Lower leg skin (tissue), 3 donors: ENCODE measurements at regions not wholly inside any gene's neighbourhood (a gene's known extent, or its start where the extent isn't known, plus 50 kb on each side); places are given as distances from the start of the nearest gene placed in this dataset.

Source experiments
- CTCF ChIP-seq, 3 donors: fragments of 450-650 bp; IDR thresholded peaks; one replicate each; pipeline ENCODE4 v1.5.1; 2016; ENCODE audit warnings: antibody characterized with exemption in 3 of 3, mild to moderate bottlenecking in 3 of 3, moderate library complexity in 2 of 3
- POLR2A ChIP-seq, 2 donors: fragments of 450-650 bp; IDR thresholded peaks; one replicate each; pipeline ENCODE4 v1.6.1; 2016 to 2017; ENCODE audit warnings: antibody characterized with exemption in 2 of 2, mild to moderate bottlenecking in 1 of 2, moderate library complexity in 1 of 2

- TF ChIP-seq POLR2A (IDR thresholded peaks at IDR 0.05) (no peak), CTCF (IDR thresholded peaks at IDR 0.05) (no peak)
These were observed 210.3 kb downstream of the UBE2E3 start for GRCh38 chr2:181190711-181191110.
